GM23248 (cell line): ENCODE measurements at regions not wholly inside any gene's neighbourhood (a gene's known extent, or its start where the extent isn't known, plus 50 kb on each side); places are given as distances from the start of the nearest gene placed in this dataset.

Experiments
- EZH2 ChIP-seq: fragments of 200-600 bp; sonication (generic); IDR thresholded peaks from 2 replicates; pipeline ENCODE4 v1.6.1; 2018; ENCODE audit warnings: antibody characterized with exemption, mild to moderate bottlenecking; ENCODE audit not compliant: insufficient read depth, poor library complexity, severe bottlenecking
- EZH2phosphoT487 ChIP-seq: fragments of 200-600 bp; sonication (generic); IDR thresholded peaks from 2 replicates; pipeline ENCODE4 v1.6.1; 2018; ENCODE audit warnings: antibody characterized with exemption, moderate library complexity, mild to moderate bottlenecking, low read depth; ENCODE audit not compliant: insufficient read depth

DNA sequence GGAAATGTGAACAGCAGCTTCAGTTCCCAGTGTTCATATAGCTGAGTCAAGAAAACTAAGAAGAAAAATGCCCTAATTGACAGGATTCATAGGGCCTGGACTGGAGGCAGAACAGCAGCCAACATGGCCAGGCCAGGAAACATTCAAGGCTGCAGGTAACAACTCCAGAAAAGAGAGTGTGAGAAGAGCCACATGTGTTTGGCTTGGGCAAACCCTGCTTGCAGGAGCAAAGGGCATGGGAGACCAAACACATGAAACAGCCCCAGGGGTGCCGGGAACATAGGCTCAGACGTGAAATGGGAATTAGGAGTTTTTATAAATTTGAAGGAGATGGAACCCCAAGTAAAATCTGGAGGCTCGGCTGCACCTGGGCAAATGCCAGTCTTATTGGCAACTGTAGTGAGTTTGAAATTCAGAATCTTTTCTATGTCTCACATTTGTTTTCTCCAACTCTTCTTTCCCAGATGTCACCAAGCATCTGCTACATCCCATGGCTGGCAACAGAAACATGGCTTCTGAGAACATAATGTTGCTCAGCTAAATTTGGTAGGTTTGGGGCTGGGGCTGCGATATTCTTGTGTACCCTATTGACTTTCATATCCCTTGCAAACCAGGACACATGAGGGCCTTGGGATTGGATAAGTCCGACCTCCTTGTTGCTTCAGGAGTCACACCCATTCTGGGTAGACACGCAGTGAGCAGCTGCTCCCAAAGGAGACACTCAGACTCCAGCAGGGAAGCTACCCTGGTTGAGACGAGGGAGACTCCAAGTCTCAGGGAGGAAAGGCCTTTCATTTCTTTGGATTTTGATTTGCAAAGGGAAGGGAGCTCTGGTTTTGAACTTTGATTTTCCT is 98.9 kb upstream of the CLSTN2 start:
- TF ChIP-seq EZH2 (no peak), EZH2phosphoT487 (no peak)
